ENCODE measurements at regions not wholly inside any gene's neighbourhood (a gene's known extent, or its start where the extent isn't known, plus 50 kb on each side); places are given as distances from the start of the nearest gene placed in this dataset.
"Not testable (repeated sequence)": the region's sequence is repeated elsewhere in the genome, so short reads cannot be mapped to it uniquely, and the experiment has no call there.

- DNase-seq = no peak
These were observed 269.4 kb downstream of the MYCN start for GRCh38 chr2:16209799-16210198.

DNA sequence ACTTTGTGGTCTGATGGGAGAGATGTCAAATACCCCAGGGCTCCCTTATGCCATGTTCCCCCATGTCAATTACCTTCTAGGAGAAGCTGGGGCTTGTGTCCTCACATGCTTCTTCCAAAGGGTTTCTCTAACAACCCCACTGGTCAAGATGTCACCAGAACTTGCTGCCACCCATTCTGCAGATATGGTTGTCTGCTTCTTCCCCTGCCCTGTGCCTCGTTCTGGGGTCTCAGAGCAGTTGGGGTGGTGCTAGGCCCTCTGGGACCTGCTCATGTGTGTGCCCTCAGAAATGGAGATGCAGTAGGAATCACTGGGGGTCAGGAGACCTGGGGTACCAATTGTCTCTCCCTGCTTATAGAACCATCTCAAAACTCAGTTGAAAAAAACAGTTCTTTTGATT lies 268.6 kb downstream of the MYCN start:
- DNase-seq = no peak

DNA sequence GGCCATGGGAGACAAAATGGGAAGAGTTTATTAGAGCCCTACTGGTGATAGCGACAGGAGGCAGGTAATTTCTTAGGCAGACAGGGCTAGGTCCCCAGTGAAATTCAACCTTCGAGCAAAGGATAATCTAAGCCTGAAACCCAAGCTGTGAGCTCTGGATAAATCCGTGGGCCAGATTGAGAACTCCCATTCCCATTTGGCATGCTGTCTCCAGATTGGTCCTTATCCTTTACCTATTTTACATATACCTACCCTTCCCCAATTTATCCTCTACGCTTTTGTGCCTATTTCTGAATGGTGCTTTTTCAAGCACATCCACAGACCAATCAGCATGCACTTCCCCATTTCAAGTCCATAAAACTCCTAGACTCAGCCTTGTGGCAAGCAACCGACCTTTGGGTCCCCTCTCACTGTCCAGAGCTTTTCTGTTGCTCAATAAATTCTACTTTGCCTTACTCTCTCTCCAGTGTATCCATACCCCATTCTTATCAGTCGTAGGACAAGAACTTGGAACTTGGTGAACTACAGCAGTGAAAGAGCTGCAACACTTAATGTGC lies 268.0 kb downstream of the MYCN start:
- no peak for DNase-seq

DNA sequence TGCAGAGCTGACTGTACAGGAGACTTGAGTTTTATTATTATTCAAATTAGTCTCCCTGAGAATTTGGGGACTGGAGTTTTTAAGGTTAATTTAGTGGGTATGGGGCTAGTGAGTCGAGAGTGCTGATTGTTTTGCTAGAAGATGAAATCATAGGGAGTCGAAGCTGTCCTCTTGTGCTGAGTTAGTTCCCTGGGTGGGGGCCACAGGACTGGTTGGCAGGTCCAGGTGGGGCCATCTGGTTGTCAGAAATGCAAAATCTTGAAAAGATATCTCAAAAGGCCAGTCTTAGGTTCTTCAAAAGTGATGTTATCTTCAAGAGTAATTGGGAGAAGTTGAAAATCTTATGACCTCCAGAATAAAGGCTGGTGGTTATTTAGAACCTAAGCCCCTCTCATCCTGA lies 267.3 kb downstream of the MYCN start:
- no peak for DNase-seq

GRCh38 chr2:16207151-16207550 lies 266.8 kb downstream of the MYCN start:
- DNase-seq = no peak

DNA sequence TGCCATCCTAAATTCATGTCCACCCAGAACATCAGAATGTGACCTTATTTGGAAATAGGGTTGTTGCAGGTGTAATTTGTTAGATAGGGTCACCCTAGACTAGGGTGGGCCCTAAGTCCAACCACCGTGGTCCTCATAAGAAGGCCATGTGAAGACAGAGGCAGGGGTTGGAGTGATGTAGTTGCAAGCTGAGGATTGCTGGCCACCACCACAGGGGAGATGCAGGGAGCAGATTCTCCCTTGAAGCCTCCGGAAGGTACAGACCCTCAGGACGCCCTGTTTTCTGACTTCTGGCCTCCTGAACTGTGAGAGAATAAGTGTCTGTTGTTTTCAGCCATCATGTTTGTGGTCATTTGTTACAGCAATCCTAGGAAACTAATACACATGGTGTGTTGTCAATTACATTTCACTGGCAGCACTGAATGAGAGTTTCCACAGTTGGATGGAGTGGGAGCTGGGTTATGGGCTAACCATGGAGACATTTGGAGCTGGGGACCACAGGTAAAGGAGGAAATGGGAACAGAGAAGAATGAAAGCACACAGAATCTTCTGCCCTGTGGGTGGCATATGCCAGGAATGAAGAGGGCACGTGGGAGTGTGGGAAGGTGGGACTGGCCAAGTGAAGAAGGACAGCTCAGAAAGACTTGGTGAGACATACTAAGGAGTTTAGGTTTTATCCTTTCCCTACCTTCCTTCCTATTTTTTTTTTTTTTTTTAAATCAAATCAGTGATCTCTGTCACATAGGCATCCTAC lies 266.0 kb downstream of the MYCN start:
- no peak for DNase-seq

- DNase-seq = no peak
These were observed 265.3 kb downstream of the MYCN start for GRCh38 chr2:16205631-16206030.

DNA sequence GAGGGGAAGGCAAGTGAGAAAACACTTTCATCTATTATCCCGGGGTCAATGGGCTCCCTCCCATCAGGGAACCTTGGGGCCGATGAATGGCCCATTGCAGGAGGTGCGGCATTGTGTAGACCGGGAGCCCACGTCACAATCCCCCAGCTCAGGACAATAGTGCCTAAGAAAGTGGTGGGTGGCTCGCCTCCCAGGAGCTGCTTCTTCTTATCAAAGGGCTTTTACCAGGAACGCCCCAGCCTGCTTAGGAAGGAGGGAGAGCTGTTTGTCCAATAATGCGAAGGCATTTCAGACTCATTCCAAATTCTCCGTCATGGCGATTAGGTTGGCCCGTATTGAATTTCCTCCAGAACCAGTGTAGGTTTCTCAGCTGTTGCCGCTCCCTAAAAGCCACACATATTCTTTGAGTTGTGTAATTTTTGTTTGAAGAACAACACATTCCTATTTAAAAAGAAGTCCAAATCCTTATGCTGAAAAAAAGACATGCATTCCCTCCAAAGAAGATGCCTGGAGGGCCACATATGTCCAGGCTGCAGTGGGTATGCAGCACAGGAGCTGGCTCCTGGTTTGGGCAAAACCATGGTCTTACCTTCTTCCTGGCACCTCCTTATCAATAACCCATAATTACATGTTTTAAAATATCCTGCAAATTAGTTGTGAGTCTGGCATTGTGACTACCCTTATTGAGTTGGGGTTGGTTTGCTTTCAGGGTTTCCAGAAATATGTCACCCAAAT lies 264.7 kb downstream of the MYCN start:
- no peak for DNase-seq

GRCh38 chr2:16204251-16204650 lies 263.9 kb downstream of the MYCN start:
- no peak for DNase-seq

GRCh38 chr2:16203691-16204090 lies 263.3 kb downstream of the MYCN start:
- DNase-seq = no peak

DNA sequence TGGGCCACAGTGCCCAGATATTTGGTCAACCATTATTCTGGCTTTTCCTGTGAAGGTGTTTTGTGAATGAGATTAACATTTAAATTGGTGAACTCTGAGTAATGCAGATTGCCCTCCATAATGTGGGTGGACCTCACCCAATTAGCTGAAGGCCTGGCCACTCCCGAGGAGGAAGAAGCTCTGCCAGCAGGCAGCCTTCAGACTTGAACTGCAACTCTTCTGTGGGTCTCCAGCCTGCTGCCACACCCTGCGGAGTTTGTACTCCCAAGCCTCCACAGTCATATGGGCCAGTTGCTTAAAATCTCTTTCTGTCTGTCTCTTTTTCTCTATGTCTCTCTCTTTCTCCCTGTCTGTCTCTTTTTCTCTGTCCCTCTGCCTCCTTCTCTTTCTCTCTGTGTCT lies 262.7 kb downstream of the MYCN start:
- no peak for DNase-seq

DNA sequence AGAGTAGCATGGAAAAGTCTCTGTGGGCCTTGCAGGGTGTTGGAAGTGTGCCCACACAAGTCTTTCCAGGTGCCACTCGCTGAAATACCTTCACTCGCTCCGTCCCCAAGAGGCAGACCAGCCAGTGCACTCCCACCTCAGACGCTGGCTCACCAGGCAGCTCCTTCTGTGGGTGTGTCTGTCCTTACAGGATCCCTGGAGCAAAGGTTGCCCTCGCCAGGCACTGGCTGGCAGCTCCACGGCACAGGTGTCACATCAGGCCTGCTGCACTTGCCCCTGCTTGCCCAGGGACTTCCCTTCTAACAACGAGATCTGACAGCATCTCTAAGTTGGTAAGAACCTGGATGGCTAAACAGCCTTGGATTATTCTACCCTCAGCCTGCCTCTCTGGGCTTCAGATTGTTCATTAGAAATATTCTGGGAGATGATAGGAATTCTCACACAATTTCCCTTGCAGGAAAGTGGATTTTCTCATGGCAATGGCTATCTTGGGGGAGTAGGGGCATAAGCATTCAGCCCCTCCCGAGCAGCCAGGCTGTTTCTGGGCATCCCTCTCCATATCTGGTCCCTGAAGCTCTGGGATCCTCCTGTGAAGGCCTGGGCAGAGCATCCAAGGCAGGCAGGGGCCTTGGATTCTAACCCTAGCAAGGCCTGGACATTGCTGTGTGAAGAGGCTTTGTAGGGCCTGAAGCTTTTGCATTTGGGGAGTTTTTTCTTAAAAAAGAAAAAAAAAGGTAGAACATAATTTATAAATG lies 262.1 kb downstream of the MYCN start:
- no peak for DNase-seq

DNA sequence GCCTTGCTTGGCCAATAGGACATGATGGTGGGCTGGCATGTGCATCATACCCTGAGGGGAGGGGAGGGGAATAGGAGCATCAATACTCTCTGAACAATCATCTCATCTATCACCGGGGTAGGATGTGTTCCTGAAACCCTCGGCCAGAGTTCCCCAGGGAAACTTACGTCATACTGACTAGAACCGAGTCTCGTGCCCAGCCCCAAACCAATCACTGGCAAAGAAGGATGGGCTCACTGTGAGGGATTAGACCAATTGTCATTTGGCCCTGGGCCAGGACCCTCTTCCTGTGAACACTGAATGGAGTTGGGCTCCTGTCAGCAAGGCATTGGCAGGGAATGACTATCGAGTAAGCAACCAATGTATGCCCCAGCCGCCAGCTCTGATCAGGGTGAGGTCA lies 261.5 kb downstream of the MYCN start:
- no peak for DNase-seq

DNA sequence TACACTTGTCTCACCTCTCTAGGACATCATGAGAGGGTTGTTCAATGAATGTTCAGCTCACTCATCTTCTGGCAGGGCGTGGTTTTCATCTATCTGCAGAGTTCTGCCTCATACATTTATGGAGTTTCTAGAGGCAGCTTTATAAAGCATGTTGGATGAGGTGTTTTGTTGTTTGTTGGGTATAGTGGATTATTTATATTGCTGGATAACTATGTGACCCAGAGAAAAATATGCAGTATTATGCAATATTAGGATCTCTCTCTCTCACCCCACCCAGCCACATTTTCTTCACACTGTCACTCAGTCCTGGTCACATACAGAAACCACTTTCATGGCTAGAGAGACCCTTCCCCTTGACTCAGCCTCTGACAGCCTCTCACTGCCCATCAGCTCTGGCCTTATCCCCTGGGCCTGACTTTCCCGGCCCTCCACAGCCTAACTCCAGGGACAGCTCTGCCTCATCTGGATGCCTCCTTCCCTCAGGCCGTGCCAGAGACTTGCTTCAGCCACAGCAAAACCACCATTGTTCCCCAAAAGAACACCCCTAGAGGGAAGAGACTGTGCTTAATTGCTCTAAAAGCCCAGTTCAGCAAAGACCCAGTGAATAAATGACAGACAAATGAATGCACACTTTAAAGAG lies 260.3 kb downstream of the MYCN start:
- no peak for DNase-seq

GRCh38 chr2:16199882-16200553 lies 259.7 kb downstream of the MYCN start:
- DNase-seq = no peak

DNA sequence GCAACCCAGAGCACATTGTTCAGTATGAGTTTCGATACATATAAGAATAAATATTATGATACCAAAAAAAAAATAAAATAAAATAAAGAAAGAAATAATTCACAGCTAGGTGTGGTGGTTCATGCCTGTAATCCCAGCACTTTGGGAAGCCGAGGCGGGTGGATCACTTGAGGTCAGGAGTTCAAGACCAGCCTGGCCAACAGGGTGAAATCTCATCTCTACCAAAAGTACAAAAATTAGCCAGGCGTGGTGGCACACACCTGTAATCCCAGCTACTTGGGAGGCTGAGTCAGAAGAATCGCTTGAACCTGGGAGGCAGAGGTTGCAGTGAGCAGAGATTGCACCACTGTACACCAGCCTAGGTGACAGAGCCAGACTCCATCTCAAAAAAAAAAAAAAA lies 258.9 kb downstream of the MYCN start:
- not testable (repeated sequence) for DNase-seq

- no peak for DNase-seq
These were observed 258.0 kb downstream of the MYCN start for GRCh38 chr2:16198166-16198912.

GRCh38 chr2:16197504-16198147 lies 257.3 kb downstream of the MYCN start:
- DNase-seq = no peak

GRCh38 chr2:16196687-16197503 lies 256.5 kb downstream of the MYCN start:
- no peak for DNase-seq

- no peak for DNase-seq
These were observed 255.3 kb downstream of the MYCN start for GRCh38 chr2:16195681-16196070.
